ENCODE measurements at regions not wholly inside any gene's neighbourhood (a gene's known extent, or its start where the extent isn't known, plus 50 kb on each side); places are given as distances from the start of the nearest gene placed in this dataset.
A peak's percentile ranks its signal among the peaks of the same experiment; 100 is the strongest.
"Not testable (repeated sequence)": the region's sequence is repeated elsewhere in the genome, so short reads cannot be mapped to it uniquely, and the experiment has no call there.

GRCh38 chr4:19033816-19034733 lies 1012.5 kb upstream of the LCORL start:
- no peak for DNase-seq (ENCODE audit: low spot score)

GRCh38 chr4:19030536-19030935 lies 1009.0 kb upstream of the LCORL start:
- DNase-seq (ENCODE audit: low spot score): no peak

GRCh38 chr4:19030048-19030447 lies 1008.5 kb upstream of the LCORL start:
- no peak for DNase-seq (ENCODE audit: low spot score)

- DNase-seq (ENCODE audit: low spot score): no peak
Measured at GRCh38 chr4:19026281-19026680, 1004.7 kb upstream of the LCORL start.

- DNase-seq (ENCODE audit: low spot score): no peak
Measured at GRCh38 chr4:19025031-19025430, 1003.5 kb upstream of the LCORL start.

- DNase-seq (ENCODE audit: low spot score): no peak
Measured at GRCh38 chr4:19024047-19024446, 1002.5 kb upstream of the LCORL start.

GRCh38 chr4:19021617-19022016 lies 1000.1 kb upstream of the LCORL start:
- no peak for DNase-seq (ENCODE audit: low spot score)

- DNase-seq (ENCODE audit: low spot score): not testable (repeated sequence)
Measured at GRCh38 chr4:19016550-19016949, 995.0 kb upstream of the LCORL start.

- no peak for DNase-seq (ENCODE audit: low spot score)
Measured at GRCh38 chr4:19014594-19014993, 993.0 kb upstream of the LCORL start.

GRCh38 chr4:19010761-19011160 lies 989.2 kb upstream of the LCORL start:
- no peak for DNase-seq (ENCODE audit: low spot score)

- no peak for DNase-seq (ENCODE audit: low spot score)
Measured at GRCh38 chr4:19009881-19010280, 988.3 kb upstream of the LCORL start.

GRCh38 chr4:19005211-19005610 lies 983.7 kb upstream of the LCORL start:
- DNase-seq (ENCODE audit: low spot score): peak; percentile 7

- no peak for DNase-seq (ENCODE audit: low spot score)
Measured at GRCh38 chr4:19002170-19002569, 980.6 kb upstream of the LCORL start.

- DNase-seq (ENCODE audit: low spot score): no peak
Measured at GRCh38 chr4:18999595-18999994, 978.0 kb upstream of the LCORL start.

GRCh38 chr4:18981234-18981615 lies 959.7 kb upstream of the LCORL start:
- DNase-seq (ENCODE audit: low spot score): no peak

- no peak for DNase-seq (ENCODE audit: low spot score)
Measured at GRCh38 chr4:18980516-18981233, 959.1 kb upstream of the LCORL start.

- DNase-seq (ENCODE audit: low spot score): no peak
Measured at GRCh38 chr4:18976884-18977283, 955.3 kb upstream of the LCORL start.

GRCh38 chr4:18975916-18976808 lies 954.6 kb upstream of the LCORL start:
- no peak for DNase-seq (ENCODE audit: low spot score)

GRCh38 chr4:18973296-18973695 lies 951.7 kb upstream of the LCORL start:
- no peak for DNase-seq (ENCODE audit: low spot score)

GRCh38 chr4:18961879-18962278 lies 940.3 kb upstream of the LCORL start:
- no peak for DNase-seq (ENCODE audit: low spot score)

GRCh38 chr4:18961266-18961665 lies 939.7 kb upstream of the LCORL start:
- no peak for DNase-seq (ENCODE audit: low spot score)

- no peak for DNase-seq (ENCODE audit: low spot score)
Measured at GRCh38 chr4:18957716-18958115, 936.2 kb upstream of the LCORL start.
